Right lobe of liver (tissue), 4 donors: ENCODE measurements at regions not wholly inside any gene's neighbourhood (a gene's known extent, or its start where the extent isn't known, plus 50 kb on each side); places are given as distances from the start of the nearest gene placed in this dataset.

Experiments
- CTCF ChIP-seq, 4 donors: fragments of 200-600 bp in 3 of 4; fragments of 450-650 bp in 1 of 4; IDR thresholded peaks; one replicate each; pipeline versions ENCODE4 v1.5.1 to v1.8.0; 2016 to 2022; ENCODE audit warnings: antibody characterized with exemption in 4 of 4, mild to moderate bottlenecking in 2 of 4
- POLR2A ChIP-seq: fragments of 450-650 bp; IDR thresholded peaks from one replicate; pipeline ENCODE4 v1.6.1; 2017; ENCODE audit warnings: antibody characterized with exemption, mild to moderate bottlenecking
- donor health status: DM: no; HTN: no; CAD: no.
- donor health status: DM: no; HTN: no; CAD: no.
- donor health status: DM: no; HTN: yes; CAD: no.

GRCh38 chr4:161208564-161208963, 955.2 kb downstream of the FSTL5 start:
- TF ChIP-seq CTCF (IDR thresholded peaks at IDR 0.05) = no peak
- TF ChIP-seq POLR2A = no peak
